ENCODE measurements at regions not wholly inside any gene's neighbourhood (a gene's known extent, or its start where the extent isn't known, plus 50 kb on each side); places are given as distances from the start of the nearest gene placed in this dataset.

DNA sequence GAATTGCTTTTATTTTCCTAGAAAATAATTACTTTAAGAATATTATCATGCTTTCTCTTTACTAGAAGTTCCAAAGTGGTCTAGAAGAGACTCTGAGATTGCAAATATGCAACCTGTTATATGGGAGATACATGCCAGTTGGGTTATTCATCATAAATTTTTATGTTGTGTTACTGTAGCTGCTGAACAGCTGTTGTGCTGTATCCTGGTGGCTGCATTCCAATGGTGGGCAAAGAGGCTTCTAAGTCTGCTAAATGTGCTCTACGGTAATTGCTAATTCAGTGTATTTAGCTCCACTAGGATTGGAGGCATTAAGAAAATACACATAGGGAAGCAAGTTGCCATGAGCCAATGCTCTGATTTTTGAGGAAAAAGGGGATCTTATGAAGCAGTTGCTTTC lies 409.0 kb downstream of the TUSC7 start:
- TF ChIP-seq BHLHE40 (IDR thresholded peaks at IDR 0.05; ENCODE audit: borderline replicate concordance) (no peak), FOXM1 (IDR thresholded peaks at IDR 0.05; ENCODE audit: borderline replicate concordance) (no peak), TARDBP (IDR thresholded peaks at IDR 0.05) (no peak), FOXA1 (IDR thresholded peaks at IDR 0.05) (no peak), SUZ12 (IDR thresholded peaks at IDR 0.05) (no peak), ZNF384 (IDR thresholded peaks at IDR 0.05) (no peak), SP1 (IDR thresholded peaks at IDR 0.05) (no peak)
